ENCODE measurements at regions not wholly inside any gene's neighbourhood (a gene's known extent, or its start where the extent isn't known, plus 50 kb on each side); places are given as distances from the start of the nearest gene placed in this dataset.

DNA sequence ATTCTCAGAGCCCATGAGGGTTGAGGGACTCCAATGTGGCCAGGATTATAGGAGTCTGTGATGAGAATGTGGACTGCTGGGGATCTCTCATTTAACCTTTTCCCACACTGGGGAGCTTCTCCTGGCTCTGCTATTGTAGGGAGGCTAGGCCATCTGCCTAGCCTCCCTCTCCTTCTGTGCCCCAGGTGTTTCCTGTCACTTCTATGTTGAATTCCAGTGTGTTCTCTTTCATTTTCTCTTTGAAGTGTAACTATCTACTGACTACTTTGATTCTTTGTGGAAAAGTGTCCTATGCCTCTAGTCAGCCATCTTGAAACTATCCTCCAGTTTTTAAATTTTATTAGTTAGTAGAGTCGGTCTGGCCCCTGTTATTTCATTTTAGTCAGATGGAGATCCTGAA is 53.4 kb upstream of the ABCD2 start:
- no peak for TF ChIP-seq JUNB (IDR thresholded peaks at IDR 0.05)
- no peak for TF ChIP-seq CTCF (IDR thresholded peaks at IDR 0.05)
- TF ChIP-seq RCOR1 (IDR thresholded peaks at IDR 0.05; ENCODE audit: low read depth, low read length) = no peak
- TF ChIP-seq MYC (IDR thresholded peaks at IDR 0.05; ENCODE audit: borderline replicate concordance, low read length) = no peak
- TF ChIP-seq EP300 (IDR thresholded peaks at IDR 0.05) = no peak
- no peak for TF ChIP-seq EHF (CRISPR knock-in tag; IDR thresholded peaks at IDR 0.05)
- no peak for TF ChIP-seq KDM1A (IDR thresholded peaks at IDR 0.05; ENCODE audit: low read depth)
- TF ChIP-seq SMC3 (IDR thresholded peaks at IDR 0.05) = no peak
- TF ChIP-seq RFX5 (IDR thresholded peaks at IDR 0.05) = no peak
- TF ChIP-seq HDAC2 (IDR thresholded peaks at IDR 0.05) = no peak
- TF ChIP-seq TFCP2L1 (CRISPR knock-in tag; IDR thresholded peaks at IDR 0.05) = no peak
- TF ChIP-seq POLR2A (IDR thresholded peaks at IDR 0.05; ENCODE audit: low read length) = no peak
- TF ChIP-seq ZFP36 (IDR thresholded peaks at IDR 0.05; ENCODE audit: borderline replicate concordance, partially characterized antibody) = no peak
